GM23338 (cell line): ENCODE measurements at regions not wholly inside any gene's neighbourhood (a gene's known extent, or its start where the extent isn't known, plus 50 kb on each side); places are given as distances from the start of the nearest gene placed in this dataset.

Source experiments
- CREB1 ChIP-seq: fragments of 250-450 bp; sonication (Bioruptor Pico); IDR thresholded peaks from 2 replicates; pipeline ENCODE4 v1.5.0; 2020; ENCODE audit warnings: low read depth, mild to moderate bottlenecking, moderate library complexity
- CTCF ChIP-seq, 2 experiments: fragments of 200-600 bp in 1 of 2; sonication (generic) in 1 of 2; conservative IDR thresholded peaks; 2 replicates each; pipeline versions ENCODE4 v1.5.1 to v1.6.1; 2016 to 2017; ENCODE audit warnings: antibody characterized with exemption in 2 of 2, low read depth in 2 of 2, mild to moderate bottlenecking in 2 of 2, moderate library complexity in 1 of 2
- EZH2 ChIP-seq: fragments of 200-600 bp; sonication (generic); IDR thresholded peaks from one replicate; pipeline ENCODE4 v1.8.0; 2017; ENCODE audit warnings: antibody characterized with exemption, mild to moderate bottlenecking, low read depth; ENCODE audit not compliant: unreplicated experiment
- EZH2phosphoT487 ChIP-seq: fragments of 200-600 bp; sonication (generic); IDR thresholded peaks from one replicate; pipeline ENCODE4 v1.8.1; 2018; ENCODE audit warnings: antibody characterized with exemption; ENCODE audit not compliant: unreplicated experiment
- JUNB ChIP-seq: IDR thresholded peaks from one replicate; pipeline ENCODE4 v1.6.1; 2016; ENCODE audit warnings: antibody characterized with exemption; ENCODE audit not compliant: unreplicated experiment
- POLR2AphosphoS5 ChIP-seq: IDR thresholded peaks from 2 replicates; pipeline ENCODE4 v1.6.1; 2016; ENCODE audit warnings: antibody characterized with exemption, low read depth
- REST ChIP-seq: IDR thresholded peaks from one replicate; pipeline ENCODE4 v1.6.1; 2018; ENCODE audit warnings: antibody characterized with exemption; ENCODE audit not compliant: unreplicated experiment
- STAT1 ChIP-seq: IDR thresholded peaks from one replicate; pipeline ENCODE4 v1.6.1; 2016; ENCODE audit warnings: antibody characterized with exemption; ENCODE audit not compliant: unreplicated experiment
- ZNF114 ChIP-seq: fragments of 250-450 bp; sonication (Bioruptor Pico); IDR thresholded peaks from 2 replicates; pipeline ENCODE4 v1.5.0; 2020; ENCODE audit warnings: mild to moderate bottlenecking, moderate library complexity
- ZNF331 ChIP-seq: fragments of 250-450 bp; sonication (Bioruptor Pico); IDR thresholded peaks from 2 replicates; pipeline ENCODE4 v1.5.0; 2020; ENCODE audit warnings: low read depth, mild to moderate bottlenecking, moderate library complexity
- ZNF462 ChIP-seq: fragments of 250-450 bp; sonication (Bioruptor Pico); IDR thresholded peaks from 2 replicates; pipeline ENCODE4 v1.5.0; 2020; ENCODE audit warnings: mild to moderate bottlenecking, moderate library complexity

- TF ChIP-seq CTCF (conservative IDR thresholded peaks at IDR 0.05; ENCODE audit: low read depth in 2 of 2) (no peak), EZH2 (no peak), POLR2AphosphoS5 (no peak), REST (no peak), EZH2phosphoT487 (no peak), ZNF462 (CRISPR knock-in tag) (no peak), ZNF114 (CRISPR knock-in tag) (no peak), JUNB (no peak), CREB1 (CRISPR knock-in tag) (no peak), STAT1 (no peak), ZNF331 (CRISPR knock-in tag) (no peak)
These were observed 111.8 kb upstream of the NTRK2 start for GRCh38 chr9:84557751-84558150.
